NCI-H1105 (cell line): ENCODE measurements at regions not wholly inside any gene's neighbourhood (a gene's known extent, or its start where the extent isn't known, plus 50 kb on each side); places are given as distances from the start of the nearest gene placed in this dataset.

ENCODE experiments used
- DNase-seq: peaks from one replicate; lab custom pipeline; 2025; lab: John Stamatoyannopoulos, UW

- DNase-seq, result no peak
Observed at GRCh38 chr1:30286988-30287839, 436.2 kb downstream of the MATN1 start.

DNA sequence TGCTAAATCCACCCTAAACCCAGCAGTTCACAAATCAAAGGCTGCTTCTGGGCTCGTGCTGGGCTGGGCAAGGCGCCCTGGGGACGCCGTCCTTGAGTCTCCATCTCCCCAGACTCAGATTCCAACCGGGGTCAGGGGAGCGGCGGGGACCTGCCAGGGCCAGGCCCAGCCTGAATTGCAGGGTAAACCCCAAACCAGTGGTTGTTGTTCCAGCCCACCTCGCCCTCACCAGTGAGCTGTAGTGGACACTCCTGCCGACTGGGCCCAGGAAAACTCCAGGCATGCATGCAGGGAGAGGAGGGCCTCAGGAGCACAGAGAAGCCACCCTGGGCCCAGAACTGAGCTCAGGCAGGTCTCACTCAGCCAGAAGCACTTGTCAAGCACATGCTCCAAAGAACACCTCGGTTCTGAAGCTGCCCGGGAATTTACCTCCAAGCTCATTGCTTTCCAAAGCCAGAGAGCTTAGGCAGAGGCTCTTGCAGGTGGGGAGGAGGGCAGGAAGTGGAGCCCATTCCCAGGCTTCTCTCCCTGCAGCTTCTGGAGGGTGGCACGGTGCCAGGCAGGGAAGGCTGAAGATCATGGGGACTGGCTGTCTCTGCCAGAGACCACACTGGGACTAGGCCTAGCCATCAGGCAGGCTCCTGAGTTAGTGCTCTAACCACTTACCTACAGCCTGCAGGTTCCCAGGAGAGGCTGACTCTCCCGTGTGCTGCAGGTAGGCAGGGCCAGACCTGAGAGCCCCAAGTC, 437.0 kb downstream of the MATN1 start:
- peak; percentile 32 for DNase-seq

DNA sequence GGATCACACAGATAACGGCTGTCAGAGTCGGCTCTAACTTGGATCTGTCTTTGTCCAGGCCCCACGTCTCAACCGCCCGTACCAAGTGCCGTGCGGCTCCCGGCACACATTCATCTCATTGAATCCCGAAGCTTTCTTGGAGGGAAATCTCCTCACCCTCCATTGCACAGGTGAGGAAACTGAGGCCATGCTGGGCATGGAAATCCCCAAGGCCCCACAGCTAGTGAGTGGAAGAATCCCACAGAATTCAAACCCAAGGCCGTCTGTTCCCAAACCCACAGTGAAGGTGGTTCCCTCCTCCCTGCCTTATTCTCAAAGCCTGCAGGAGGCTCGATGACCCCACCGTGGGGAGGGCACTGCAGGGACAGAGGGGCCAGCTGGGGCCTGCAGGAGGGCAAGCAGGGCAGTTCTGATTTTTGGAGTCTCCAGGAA, 437.9 kb downstream of the MATN1 start:
- no peak for DNase-seq

- DNase-seq, result no peak
Observed at GRCh38 chr1:30284728-30285475, 438.5 kb downstream of the MATN1 start.

GRCh38 chr1:30284226-30284625, 439.2 kb downstream of the MATN1 start:
- DNase-seq, result no peak

DNA sequence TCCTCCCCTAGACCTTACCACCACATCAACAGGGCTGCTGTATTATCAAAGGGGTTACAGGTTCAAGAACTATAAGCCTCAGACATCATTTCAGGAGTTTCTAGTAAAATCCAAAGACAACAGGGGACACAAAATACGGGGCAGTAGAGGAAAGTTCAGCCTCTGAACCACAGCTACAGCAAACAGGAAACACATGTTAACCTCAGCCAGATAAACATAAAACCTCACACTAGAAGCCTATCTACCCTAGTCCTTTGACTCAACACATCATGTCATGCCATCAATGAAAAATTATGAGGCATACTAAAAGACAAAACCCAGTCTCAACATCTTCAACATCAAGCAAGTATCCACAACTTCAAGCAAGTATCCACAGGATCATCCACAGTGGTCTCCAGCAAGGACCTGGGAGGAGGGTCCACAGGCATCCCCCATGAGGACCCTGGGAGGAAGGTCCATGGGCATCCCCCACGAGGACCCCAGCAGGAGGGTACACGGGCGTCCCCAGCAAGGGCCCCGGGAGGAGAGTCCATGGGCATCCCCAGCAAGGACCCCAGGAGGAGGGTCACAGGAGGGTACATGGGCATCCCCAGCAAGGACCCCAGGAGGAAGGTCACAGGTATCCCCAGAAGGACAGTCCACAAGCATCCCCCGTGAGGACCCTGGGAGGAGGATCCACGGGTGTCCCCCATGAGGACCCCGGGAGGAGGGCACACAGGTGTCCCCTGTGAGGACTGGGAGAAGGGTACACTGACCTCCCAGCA, 440.0 kb downstream of the MATN1 start:
- no peak for DNase-seq

DNA sequence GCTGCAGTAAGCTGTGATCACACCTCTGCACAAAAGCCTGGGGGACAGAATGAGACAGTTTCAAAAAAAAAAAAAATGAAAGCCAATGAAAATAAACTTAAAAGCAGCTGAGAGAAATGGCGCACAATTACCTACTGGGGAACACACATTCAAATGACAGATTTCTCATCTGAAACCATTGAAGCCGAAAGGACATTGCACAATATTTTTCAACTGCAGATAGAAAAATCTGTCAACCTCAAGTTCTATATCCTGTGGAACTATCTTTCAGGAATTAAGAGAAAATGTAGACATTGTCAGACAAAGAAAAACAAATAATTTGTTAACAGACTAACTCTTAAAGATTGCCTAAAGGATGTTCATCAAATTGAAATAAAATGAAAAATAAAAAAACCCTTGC, 442.8 kb downstream of the MATN1 start:
- DNase-seq, result no peak

- no peak for DNase-seq
Observed at GRCh38 chr1:30277911-30278310, 445.5 kb downstream of the MATN1 start.

GRCh38 chr1:30277415-30277814, 446.0 kb downstream of the MATN1 start:
- DNase-seq, result no peak

- DNase-seq, result no peak
Observed at GRCh38 chr1:30275926-30276764, 447.2 kb downstream of the MATN1 start.

- DNase-seq, result no peak
Observed at GRCh38 chr1:30274976-30275621, 448.3 kb downstream of the MATN1 start.

DNA sequence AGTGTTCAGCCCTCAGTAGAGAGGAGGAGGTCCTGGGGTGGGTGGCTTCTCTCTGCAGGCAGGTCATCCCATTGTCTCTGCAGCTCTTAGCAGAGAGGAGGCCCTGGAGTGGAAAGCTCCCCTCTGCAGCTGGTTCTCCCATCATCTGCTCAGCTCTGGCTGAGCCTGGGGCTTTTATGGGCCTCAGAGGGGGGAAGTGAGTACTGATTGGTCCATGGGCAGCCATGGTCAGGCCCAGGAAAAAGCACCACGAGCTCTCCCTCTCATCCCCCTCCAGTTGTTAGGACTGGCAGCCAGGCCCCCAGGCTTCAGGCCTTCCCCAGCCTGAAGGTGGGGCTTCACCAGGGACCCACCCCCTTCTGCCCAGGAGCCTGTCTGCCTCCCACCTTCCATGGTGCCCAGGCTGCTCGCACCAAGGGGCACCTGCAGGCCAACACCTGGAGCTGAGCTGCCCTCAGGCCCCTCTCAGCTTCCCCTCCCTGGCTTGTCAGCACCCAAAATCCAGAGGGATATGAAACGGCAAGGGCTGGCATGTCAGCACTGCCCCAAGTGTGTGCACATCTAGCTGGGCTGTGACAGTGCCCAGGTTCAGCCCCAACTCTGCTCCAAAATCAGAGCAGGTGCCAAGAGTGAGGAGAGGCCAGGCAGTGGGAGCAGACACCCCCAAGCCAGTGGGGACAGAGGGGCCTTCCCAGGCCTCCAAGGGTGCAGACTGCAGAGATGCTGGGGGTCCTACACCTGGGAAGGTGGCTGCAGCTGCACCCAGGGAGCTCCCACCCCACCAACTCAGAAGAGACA, 449.0 kb downstream of the MATN1 start:
- no peak for DNase-seq

GRCh38 chr1:30273456-30273855, 449.9 kb downstream of the MATN1 start:
- no peak for DNase-seq

- no peak for DNase-seq
Observed at GRCh38 chr1:30273021-30273325, 450.4 kb downstream of the MATN1 start.

GRCh38 chr1:30272277-30273020, 450.9 kb downstream of the MATN1 start:
- no peak for DNase-seq

GRCh38 chr1:30271401-30272276, 451.7 kb downstream of the MATN1 start:
- no peak for DNase-seq

- DNase-seq, result no peak
Observed at GRCh38 chr1:30270461-30270860, 452.9 kb downstream of the MATN1 start.
